ENCODE measurements at regions not wholly inside any gene's neighbourhood (a gene's known extent, or its start where the extent isn't known, plus 50 kb on each side); places are given as distances from the start of the nearest gene placed in this dataset.

DNA sequence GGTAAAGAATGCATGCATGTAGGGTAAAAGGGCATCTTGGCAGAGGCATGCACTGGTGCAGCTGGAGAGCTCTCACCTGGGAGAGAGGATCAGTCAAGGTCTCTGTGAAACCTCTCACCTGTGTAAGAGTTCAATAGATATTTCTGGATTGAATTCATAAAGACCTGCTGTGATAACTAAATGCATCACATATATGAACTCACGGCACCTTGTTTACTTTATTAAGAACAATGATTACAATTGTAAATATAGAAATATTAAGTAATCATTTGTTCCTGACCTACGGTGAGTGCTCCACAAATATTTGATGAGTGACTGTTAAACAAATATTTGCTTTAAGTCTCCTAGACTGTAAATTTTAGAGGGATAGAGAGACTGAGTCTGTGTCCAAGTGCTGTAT lies 85.9 kb upstream of the PAQR3 start:
- TF ChIP-seq, protein P1, sequence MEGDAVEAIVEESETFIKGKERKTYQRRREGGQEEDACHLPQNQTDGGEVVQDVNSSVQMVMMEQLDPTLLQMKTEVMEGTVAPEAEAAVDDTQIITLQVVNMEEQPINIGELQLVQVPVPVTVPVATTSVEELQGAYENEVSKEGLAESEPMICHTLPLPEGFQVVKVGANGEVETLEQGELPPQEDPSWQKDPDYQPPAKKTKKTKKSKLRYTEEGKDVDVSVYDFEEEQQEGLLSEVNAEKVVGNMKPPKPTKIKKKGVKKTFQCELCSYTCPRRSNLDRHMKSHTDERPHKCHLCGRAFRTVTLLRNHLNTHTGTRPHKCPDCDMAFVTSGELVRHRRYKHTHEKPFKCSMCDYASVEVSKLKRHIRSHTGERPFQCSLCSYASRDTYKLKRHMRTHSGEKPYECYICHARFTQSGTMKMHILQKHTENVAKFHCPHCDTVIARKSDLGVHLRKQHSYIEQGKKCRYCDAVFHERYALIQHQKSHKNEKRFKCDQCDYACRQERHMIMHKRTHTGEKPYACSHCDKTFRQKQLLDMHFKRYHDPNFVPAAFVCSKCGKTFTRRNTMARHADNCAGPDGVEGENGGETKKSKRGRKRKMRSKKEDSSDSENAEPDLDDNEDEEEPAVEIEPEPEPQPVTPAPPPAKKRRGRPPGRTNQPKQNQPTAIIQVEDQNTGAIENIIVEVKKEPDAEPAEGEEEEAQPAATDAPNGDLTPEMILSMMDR (IDR thresholded peaks at IDR 0.05; ENCODE audit: low read depth, low read length, missing control alignments), result no peak
- no peak for DNase-seq
- H3K36me3 ChIP-seq (replicated peaks), result no peaks in the 10 kb centered on the region
- in situ Hi-C loops (cut with HindIII; ENCODE audit: low pct_ligation_motif_present, low sequenced_read_pairs), result no loop called here
- H3K27me3 ChIP-seq (replicated peaks), result no peaks in the 10 kb centered on the region
- H3K4me3 ChIP-seq (ENCODE audit: low read depth, low read length), result no peak overlapping the region
- H3K27ac ChIP-seq, result no peak overlapping the region

DNA sequence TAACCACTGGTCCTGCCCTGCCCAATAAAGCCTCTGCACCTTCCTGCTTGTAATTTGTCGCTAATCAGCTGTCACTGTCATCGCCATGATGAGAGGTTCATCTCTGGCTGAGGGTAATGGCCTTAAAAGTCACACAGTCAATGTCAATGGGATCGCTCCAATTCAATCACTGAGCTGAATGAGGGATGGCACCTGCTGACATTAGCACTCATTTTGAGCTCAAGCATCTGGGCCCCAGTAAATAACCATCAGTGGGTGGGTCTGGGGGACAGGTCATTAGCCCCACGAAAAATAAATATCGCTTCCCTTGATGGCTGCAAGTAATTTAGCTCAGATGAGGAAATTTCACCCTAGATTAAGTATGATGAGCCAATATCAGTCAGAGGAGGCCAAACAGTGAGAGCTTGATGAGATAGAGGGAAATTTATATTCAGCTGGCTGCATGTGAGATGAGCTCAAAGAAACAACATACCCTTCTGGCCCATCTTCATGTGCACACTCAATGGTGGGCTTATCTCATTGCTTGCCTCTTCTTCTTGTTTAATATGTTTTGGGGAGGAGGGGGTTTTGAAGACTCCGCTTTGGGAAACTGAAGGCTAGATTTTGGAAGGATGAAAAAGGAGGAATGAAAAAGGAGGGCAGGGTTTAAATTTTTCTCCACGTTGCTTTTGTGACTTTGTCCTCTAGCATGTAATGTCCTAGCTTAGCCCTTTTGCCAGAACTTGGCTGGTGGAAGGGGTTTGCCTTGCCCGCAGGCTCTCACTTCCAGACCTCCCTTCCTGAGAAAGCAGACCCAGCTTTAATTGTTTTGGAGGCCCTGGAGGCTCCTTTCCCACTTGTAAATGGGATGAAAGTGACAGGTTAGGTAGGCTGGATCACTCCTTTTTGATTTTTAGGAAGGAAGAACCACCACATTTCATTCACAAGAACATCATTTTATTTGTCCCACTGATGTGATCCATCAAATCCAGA lies 84.8 kb upstream of the PAQR3 start:
- in situ Hi-C loops (cut with HindIII; ENCODE audit: low pct_ligation_motif_present, low sequenced_read_pairs), result no loop called here
- DNase-seq, result no peak
- TF ChIP-seq, protein P1 (IDR thresholded peaks at IDR 0.05; ENCODE audit: low read depth, low read length, missing control alignments), result no peak
- Histone ChIP-seq H3K4me3 (ENCODE audit: low read depth, low read length) (no peak overlapping the region), H3K27ac (no peak overlapping the region), H3K27me3 (replicated peaks) (no peaks in the 10 kb centered on the region), H3K36me3 (replicated peaks) (no peaks in the 10 kb centered on the region)

DNA sequence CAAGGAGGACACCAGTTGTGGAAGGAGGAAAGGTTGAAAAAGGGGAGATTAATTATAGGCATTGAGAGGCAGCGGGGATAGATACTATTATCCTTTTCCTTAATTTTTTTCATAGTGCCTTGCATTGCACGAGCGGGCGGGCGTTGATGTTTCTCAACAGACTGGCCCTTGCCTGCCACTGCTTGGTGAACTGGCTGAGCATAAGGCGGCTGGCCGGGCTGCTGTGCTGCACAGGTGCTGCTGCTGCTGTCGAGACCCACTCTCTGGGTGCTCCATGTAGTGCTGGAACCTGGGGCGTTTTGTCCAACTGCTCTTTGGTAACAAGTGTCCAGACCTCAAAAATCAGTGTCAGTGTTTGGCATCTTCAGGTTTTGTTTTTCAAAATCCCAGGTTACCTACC lies 83.3 kb upstream of the PAQR3 start:
- no peaks in the 10 kb centered on the region for H3K27me3 ChIP-seq (replicated peaks)
- in situ Hi-C loops (cut with HindIII; ENCODE audit: low pct_ligation_motif_present, low sequenced_read_pairs), result no loop called here
- no peak overlapping the region for H3K4me3 ChIP-seq (ENCODE audit: low read depth, low read length)
- no peak for DNase-seq
- H3K27ac ChIP-seq, result no peak overlapping the region
- H3K36me3 ChIP-seq (replicated peaks), result no peaks in the 10 kb centered on the region
- TF ChIP-seq, protein P1 (IDR thresholded peaks at IDR 0.05; ENCODE audit: low read depth, low read length, missing control alignments), result no peak

DNA sequence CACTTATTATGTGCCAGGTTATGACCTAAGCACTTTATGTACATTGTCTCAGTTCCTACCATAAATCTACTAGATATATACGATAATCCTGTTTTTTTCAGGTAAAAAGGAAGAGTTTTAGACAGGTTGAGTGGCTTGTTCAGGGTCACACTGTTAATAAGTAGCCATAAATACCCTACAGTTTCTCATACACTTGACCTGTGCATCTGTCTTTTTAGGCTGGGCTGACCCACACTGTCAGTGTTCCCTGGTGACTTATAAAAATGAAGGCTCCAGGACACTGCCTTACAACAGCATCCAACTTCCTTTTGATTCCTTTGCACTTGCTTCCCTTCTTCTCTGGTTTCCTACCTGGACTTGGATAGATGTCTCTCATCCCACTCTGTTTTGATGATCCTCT lies 78.2 kb upstream of the PAQR3 start:
- in situ Hi-C loops (cut with HindIII; ENCODE audit: low pct_ligation_motif_present, low sequenced_read_pairs), result no loop called here
- TF ChIP-seq, protein P1 (IDR thresholded peaks at IDR 0.05; ENCODE audit: low read depth, low read length, missing control alignments), result no peak
- DNase-seq, result no peak
- no peaks in the 10 kb centered on the region for H3K36me3 ChIP-seq (replicated peaks)
- H3K27me3 ChIP-seq (replicated peaks), result no peaks in the 10 kb centered on the region
- H3K27ac ChIP-seq, result no peak overlapping the region
- H3K4me3 ChIP-seq (ENCODE audit: low read depth, low read length), result no peak overlapping the region

DNA sequence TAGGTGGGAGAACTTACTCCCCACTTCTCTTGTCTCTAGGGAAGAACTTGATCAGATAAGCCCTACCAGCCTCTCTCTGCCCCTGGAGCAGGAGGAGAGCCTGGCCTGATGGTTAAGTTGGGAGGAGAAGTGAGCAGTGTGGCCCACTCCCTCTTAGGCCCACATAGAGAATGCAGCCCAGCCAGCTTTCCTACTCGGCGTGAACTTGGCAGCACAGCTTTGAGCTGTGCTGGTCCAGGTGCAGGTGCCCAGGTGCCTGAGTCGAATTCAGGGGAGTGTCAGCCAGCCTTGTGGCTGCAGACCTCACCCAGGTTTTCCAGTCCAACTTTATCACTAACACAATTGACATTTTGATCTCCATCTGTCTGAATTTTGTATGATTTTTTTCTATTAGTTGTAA lies 77.6 kb upstream of the PAQR3 start:
- in situ Hi-C loops (cut with HindIII; ENCODE audit: low pct_ligation_motif_present, low sequenced_read_pairs), result no loop called here
- Histone ChIP-seq H3K4me3 (ENCODE audit: low read depth, low read length) (no peak overlapping the region), H3K27ac (no peak overlapping the region), H3K36me3 (replicated peaks) (no peaks in the 10 kb centered on the region), H3K27me3 (replicated peaks) (no peaks in the 10 kb centered on the region)
- no peak for DNase-seq
- TF ChIP-seq, protein P1 (IDR thresholded peaks at IDR 0.05; ENCODE audit: low read depth, low read length, missing control alignments), result no peak
